Muscle of arm (tissue), 1 donor: ENCODE measurements at regions not wholly inside any gene's neighbourhood (a gene's known extent, or its start where the extent isn't known, plus 50 kb on each side); places are given as distances from the start of the nearest gene placed in this dataset.

Experiments used
- DNase-seq: peaks from one replicate; pipeline ENCODE4 v3.0.0-alpha.2; 2013

GRCh38 chr3:161800985-161801559 lies 304.5 kb downstream of the OTOL1 start:
- no peak for DNase-seq

GRCh38 chr3:161818106-161818505 lies 321.5 kb downstream of the OTOL1 start:
- DNase-seq, result no peak

GRCh38 chr3:161821591-161821990 lies 325.0 kb downstream of the OTOL1 start:
- no peak for DNase-seq

- DNase-seq, result no peak
These were observed 325.7 kb downstream of the OTOL1 start for GRCh38 chr3:161822291-161822690.

- DNase-seq, result no peak
These were observed 327.3 kb downstream of the OTOL1 start for GRCh38 chr3:161823910-161824309.

- no peak for DNase-seq
These were observed 341.4 kb downstream of the OTOL1 start for GRCh38 chr3:161838021-161838420.

GRCh38 chr3:161848376-161848775 lies 351.8 kb downstream of the OTOL1 start:
- DNase-seq, result no peak

GRCh38 chr3:161851941-161852566 lies 355.4 kb downstream of the OTOL1 start:
- peak; percentile 45 for DNase-seq

GRCh38 chr3:161852744-161853143 lies 356.1 kb downstream of the OTOL1 start:
- DNase-seq, result no peak

- DNase-seq, result no peak
These were observed 357.7 kb downstream of the OTOL1 start for GRCh38 chr3:161854232-161854771.

GRCh38 chr3:161859057-161859456 lies 362.4 kb downstream of the OTOL1 start:
- no peak for DNase-seq

GRCh38 chr3:161859865-161860450 lies 363.4 kb downstream of the OTOL1 start:
- DNase-seq, result no peak

GRCh38 chr3:161863775-161864174 lies 367.2 kb downstream of the OTOL1 start:
- no peak for DNase-seq

- peak; percentile 52 for DNase-seq
These were observed 369.6 kb downstream of the OTOL1 start for GRCh38 chr3:161866176-161866575.

GRCh38 chr3:161875483-161875882 lies 378.9 kb downstream of the OTOL1 start:
- no peak for DNase-seq

GRCh38 chr3:161879470-161879869 lies 382.9 kb downstream of the OTOL1 start:
- DNase-seq, result no peak

- DNase-seq, result no peak
These were observed 388.2 kb downstream of the OTOL1 start for GRCh38 chr3:161884830-161885229.

- DNase-seq, result no peak
These were observed 393.6 kb downstream of the OTOL1 start for GRCh38 chr3:161890147-161890625.

- DNase-seq, result no peak
These were observed 397.4 kb downstream of the OTOL1 start for GRCh38 chr3:161893972-161894371.

GRCh38 chr3:161894657-161895056 lies 398.0 kb downstream of the OTOL1 start:
- peak; percentile 65 for DNase-seq

GRCh38 chr3:161905520-161906132 lies 409.0 kb downstream of the OTOL1 start:
- no peak for DNase-seq

- DNase-seq, result no peak
These were observed 417.3 kb downstream of the OTOL1 start for GRCh38 chr3:161913786-161914389.
